T-helper 22 cell (primary cell): ENCODE measurements at regions not wholly inside any gene's neighbourhood (a gene's known extent, or its start where the extent isn't known, plus 50 kb on each side); places are given as distances from the start of the nearest gene placed in this dataset.

Source experiments
- DNase-seq: peaks from one replicate; pipeline ENCODE4 v3.0.0-alpha.2; 2020; ENCODE audit warnings: low read depth

DNA sequence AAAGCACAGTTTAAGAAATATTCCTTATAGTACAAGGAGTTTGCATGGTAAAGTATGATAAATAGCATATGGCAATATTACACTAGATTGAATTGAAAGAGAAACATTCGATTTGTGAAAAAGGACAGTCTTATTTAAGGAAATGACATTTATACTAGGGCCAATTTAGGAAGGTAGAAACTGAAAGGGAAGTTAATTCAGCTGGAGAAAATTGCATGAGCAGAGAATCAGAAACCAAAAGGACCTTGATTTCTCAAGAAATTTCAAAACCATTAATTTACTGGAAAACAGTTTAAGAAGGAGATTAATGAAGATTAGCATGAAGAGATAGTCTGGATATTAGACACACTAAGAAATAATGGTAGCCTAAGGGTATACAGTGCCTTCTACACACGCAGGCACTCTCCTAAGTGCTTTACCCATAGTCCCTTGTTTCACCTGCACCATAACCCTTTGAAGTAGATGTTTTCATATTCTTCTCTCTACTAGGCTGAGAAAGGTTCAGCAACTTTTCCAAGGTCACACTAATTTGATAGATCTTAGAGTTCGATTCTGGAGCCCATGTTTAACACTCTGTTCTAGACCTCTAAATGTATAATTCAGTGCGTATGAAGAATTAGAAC lies 259.1 kb upstream of the SLIT2 start:
- no peak for DNase-seq

DNA sequence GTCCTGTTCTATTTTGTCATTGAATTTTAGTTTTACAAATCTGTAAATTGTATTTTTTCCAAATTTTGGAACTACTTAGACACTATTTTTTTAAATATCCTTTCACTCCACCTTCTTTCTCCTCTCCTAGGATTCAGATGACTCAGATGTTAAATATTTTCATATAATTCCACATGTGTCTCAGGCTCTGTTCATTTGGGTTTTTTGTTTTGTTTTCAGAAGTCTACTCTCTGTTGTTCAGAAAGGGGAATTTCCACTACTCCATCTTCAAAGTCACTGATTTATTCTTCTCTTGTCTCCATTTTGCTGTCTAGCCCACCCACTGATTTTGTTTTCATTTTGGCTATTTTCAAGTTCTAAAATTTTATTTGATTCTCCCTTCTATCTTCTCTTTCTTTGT lies 264.0 kb upstream of the SLIT2 start:
- no peak for DNase-seq

DNA sequence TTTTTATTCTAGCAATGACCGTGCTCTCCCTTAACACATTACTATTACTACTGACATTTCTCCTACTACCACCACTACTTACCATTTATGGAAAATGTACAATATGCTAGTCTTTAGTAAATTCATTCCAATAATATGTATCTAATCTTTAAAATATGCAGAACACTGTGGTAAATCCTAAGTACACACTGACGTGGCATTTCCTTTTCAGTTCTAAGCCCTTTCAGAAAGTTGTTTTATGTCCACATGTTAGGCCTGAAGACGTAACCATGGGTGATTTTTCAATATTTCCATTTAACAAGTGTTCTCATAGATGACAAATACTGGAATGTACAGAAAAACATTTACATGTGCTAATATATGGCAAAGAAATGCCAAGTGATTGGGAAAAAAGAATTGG lies 268.6 kb upstream of the SLIT2 start:
- DNase-seq, result no peak

DNA sequence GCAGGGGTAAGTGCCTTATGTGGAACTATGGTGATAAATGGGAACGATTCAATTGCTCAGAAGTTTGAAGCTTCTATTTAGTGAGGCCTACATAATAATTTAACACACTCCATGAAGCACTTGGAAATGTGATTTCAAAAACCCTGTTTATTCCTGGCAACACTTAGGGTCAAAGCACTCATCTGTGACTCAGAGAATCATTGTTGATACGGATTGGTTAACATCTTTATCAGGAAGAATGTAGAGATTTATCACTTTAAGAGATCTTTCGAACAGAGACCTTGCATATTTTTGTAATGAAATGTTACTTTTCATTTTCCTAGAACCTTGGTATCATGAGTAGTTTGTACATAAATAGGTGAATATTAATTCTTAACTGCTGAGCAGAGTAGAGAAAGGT lies 269.1 kb upstream of the SLIT2 start:
- no peak for DNase-seq

DNA sequence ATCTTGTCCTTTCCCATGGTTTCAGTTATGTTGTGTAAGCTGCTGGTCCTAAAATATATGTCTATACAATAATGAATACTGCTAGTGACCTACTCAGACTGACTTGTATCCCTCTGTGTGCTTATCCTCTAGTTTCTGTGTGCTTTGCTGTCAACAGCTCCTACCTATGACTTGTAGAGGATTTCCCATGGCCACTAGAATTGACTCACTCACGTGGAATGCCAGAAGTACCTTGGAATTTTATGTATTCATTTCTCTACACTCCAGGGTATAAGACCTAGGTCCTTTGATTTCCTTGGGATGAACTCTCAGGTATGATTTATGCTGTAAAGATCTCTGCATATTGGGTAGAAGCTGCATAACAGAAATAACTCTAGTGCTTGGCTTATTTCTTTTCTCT lies 279.9 kb upstream of the SLIT2 start:
- no peak for DNase-seq

DNA sequence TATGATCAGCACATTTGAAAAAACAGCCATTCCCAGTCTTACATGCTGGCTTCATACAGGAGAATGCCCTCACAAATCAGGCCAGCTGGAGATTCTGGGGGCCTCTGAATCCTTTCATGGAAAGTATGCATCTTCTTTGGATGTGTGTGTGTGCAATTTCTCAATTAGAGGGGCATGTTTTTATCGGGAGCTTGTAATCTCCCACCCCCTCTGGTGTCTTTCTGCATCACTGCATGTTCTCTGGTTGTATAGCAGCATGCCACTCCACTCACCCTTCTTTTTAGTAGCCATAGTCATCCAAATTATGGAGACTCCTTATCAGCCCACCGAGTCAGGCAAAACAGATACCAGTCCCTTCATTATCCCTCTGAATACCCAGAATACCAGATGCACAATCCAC lies 282.2 kb upstream of the SLIT2 start:
- no peak for DNase-seq

DNA sequence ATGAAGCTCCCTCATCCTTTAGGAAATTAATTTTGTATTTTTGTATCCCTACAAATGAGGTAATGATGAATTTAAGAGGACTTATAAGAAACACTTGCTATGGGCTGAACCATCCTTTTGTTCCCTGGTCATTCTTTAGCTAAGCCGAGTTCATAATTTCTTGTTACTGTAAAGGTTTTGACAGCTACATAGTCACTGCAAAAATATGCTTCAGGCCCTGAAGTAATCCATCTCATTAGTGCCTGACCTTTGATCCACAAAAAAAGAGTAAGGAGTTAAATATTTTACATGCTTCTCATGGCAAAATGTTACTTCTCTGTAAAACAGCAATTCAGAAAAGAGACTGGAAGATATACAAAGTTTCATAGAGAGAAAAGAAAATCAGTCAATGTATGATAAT lies 290.6 kb upstream of the SLIT2 start:
- DNase-seq, result no peak

DNA sequence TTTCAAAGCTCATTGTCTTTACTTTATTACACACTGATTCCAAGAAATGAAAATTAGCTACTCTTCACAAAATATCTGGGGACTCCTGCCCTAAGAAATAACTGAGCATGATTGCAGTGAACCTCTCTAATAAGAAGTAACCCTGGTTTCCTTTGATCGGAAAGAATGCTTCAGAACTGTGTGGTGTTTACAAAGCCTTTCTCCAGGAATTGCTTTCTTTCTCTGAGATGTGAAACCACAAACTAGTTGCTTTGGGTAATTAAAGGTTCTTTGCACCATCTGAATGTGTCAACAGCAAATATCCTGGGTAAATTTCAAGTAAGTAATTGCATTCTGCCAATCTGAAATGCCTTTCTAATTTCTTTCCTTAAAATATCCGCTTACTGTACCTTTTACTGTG lies 292.9 kb upstream of the SLIT2 start:
- no peak for DNase-seq

DNA sequence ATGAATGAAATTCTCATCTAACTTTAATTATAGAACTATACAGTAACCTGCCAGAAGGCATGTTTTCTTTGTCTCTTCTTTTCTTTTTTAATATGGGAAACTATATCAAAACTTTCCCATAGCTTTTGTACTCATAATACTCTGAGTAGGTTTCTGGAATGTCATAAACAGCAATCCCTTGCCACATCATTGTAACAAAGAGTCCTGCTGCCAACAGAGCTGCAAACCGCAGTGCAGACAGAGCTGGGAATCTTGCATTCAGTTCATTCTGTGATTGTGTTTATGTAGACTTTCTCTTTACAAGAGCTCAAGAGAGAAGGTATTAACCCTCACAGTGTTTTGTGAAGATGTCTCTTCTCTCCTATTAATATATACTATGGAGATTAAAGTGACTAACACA lies 304.4 kb upstream of the SLIT2 start:
- DNase-seq, result no peak

DNA sequence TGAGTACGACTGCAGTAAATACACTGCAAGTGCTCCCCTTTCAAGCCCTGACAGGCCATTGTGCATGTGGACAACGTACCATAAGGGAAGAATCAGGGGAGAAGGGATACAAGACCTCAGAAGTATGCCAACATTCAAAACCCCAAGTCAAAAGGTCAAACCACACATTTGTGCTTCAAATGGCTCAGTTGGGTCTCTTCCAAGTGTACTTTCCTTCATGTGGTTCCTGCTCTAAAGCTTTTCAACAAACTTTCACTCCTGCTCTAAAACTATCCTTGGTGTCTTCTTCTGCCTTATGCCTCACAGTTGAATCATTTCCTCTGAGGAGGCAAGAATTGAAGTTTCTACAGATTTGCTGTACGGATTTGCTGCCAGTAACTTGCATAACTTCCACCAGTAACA lies 305.7 kb upstream of the SLIT2 start:
- no peak for DNase-seq

DNA sequence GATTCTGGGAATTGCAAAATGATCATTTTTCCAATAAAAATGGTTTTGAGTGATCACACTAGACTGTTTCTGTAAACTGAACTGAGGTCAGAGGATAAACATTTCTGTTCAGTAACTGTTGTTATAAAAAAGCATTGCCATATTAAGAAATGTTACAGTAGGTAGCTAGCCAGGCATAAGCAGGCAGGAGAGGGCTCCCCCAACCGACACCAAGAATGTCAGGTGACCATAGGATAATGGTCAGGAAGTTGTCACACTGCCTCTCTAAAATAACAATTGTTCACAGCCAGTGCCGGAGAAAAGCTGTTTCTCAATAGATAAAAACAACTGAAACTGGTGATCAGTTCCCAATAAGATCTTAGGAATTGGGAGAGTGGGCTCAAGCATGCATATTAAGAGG lies 306.2 kb upstream of the SLIT2 start:
- DNase-seq, result no peak

DNA sequence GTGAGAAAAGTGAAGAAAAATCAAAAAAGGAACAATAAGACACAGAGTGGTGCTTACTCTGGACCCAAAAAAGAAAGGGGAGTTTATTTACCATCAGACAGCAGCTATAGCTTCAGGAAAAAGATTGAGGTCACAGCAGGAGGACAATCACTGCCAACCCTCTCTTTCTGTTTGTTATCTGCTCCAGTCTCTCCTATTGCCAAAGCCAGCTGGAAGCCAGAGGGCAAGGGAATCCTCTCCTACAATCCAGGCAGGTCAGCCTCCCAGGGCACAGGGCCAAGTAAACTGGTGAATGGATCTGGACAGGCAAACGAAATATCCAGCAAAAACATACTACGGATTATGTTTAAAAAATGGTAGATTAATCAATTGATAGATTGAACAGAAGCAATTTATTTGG lies 306.9 kb upstream of the SLIT2 start:
- no peak for DNase-seq

DNA sequence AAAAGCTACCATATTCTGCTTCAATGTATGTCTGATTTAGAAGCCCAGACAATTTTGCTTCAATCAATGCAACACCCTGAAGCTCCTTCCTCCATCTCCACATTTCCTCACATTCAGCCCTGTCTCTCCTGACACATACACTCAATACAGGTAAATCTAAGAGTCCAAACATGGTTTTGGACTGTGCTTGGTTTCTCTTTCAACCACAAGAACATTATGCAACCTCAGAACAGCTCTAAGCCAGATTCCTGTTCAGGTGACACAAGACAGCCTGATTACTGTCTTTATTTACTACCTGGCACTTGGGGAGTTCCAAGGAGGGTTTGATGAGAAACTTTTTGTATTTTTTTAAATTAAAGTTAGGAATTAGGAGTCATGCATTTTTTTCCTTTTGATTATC lies 307.5 kb upstream of the SLIT2 start:
- no peak for DNase-seq

DNA sequence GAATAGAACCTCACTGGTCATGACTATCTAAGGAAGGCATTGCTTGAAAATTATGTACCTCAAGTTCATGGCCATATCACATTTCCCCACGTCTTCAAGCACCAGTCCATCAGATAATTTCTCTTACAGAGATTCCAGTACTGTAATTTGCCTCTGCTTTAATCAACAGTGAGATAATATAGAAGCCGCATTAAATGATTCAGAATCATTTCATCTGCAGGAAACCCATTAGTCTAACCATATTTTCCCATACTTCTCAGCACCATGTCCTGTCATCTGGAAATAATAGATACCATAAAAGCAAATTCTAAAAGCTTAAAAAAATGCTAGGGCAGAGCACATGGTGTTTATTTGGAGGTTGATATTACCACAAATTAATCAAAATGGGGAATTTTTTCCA lies 310.3 kb upstream of the SLIT2 start:
- no peak for DNase-seq

DNA sequence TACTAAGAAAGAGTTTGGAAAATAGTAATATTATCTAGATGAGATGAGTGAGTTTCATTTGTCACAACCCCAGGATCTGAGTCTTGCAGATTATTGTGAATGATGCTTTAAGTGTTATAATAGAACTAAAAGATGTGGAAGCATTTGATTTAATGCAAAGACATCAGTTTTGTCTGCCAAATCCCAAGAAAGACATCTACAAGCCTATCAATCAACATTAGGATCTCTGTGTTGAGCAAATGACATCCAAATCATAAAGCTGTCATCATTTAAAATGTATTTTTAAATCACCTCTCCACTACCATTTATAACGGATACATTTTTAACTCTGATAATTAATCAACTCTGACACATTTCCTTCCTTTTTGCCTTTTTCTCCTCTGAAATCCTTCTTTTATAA lies 310.8 kb upstream of the SLIT2 start:
- no peak for DNase-seq

DNA sequence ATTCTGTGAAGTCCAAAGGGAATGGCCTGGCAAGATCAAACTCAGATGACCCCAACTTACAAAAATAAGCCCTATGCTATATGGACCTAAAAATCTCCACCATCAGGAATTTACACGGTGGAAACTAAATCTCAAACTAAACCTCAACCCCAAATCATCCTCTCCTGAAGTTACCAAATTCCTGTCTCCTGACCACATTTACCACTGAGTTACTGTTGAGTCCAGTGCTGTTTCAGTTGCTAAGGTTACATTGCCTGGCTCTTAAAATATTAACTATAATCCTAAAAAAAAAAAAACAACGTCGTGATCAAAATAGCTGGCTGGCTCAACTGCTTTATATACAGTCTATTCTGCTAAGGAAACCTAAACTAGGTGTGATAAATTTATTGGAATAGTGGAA lies 315.2 kb upstream of the SLIT2 start:
- no peak for DNase-seq

DNA sequence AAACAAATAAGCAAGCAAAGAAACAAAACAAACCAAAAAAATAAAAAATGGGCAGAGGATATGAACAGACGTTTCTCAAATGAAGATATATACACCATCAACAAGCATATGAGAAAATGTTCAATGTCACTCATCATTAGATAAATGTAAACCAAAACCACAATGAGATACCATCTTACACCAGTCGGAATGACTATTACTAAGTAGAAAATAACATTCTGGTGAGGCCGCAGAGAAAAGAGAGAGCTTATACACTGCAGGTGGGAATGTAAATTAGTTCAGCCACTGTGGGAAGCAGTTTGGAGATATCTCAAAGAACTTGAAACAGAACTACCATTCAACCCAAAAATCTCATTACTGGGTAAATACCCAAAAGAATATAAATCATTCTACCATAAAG lies 321.0 kb upstream of the SLIT2 start:
- no peak for DNase-seq

DNA sequence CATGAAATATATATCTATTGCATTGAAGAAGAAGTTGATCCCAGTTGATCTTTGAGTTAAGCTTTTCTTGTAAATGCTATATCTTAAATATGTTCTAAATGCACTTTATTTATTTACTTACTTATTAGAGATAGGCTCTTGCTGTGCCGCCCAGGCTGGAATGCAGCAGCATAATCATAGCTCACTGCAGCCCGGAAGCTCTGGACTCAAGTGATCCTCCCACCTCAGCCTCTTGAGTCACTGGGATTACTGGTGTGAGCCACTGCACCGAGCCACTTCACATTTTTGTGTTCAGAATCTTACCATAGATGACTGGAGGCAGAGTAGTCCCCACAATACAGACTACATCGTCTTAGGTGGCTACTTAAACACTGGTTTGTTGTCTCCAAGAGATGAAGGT lies 324.3 kb upstream of the SLIT2 start:
- no peak for DNase-seq

DNA sequence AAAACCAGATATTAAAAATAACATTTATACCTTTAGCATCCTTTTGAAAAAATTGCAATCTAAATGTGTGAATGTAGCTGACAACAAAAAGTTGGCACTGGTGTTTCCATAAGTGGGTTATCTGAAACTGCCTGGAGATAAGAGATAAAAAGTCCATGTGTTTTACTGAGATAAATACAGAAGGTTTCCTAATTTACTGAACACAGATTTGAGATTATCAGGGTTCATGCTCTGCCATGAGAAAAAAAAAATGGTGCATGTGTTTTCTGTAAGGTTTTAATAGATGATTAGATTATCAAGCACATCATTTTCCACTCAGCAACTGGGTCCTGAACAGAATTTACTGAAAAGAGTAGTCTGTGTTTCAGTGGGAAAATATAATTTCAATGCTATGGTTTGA lies 326.2 kb upstream of the SLIT2 start:
- DNase-seq, result no peak

DNA sequence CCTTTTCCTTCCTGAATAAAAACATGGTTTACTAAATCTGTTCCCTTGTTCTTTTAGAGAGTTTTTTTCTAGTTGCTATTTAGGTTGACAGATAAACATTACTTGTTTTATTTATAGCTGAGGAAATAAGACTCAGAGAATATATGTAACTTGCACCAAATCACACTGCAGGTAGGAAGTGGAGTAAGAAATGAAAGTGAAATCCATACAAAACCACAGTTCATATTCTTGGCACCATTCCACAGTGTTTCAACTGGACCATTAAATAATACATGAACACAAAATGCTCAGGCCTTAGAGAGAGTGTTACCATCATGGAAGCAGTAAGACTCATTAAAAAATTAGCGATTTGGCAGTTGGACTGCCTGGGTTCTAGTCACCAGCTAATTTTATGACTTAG lies 326.9 kb upstream of the SLIT2 start:
- no peak for DNase-seq

DNA sequence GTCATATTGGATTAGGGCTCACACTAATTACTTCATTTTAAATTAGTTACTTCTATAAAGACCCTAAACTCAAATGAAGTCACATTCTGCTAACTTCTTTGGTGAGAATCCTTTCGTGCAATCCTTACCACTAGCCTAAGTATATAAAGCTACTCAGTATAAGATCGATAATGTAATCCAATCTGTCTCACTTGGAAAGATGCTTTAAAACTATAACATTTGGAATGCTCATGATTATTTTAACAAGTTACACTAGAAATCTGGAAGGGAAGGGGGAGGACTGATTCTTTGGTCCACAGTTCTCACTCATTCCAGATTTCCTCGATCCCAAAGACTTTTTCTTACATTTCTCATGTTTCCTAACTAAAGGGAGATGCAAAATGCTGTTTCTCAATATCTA lies 336.4 kb upstream of the SLIT2 start:
- DNase-seq, result no peak

DNA sequence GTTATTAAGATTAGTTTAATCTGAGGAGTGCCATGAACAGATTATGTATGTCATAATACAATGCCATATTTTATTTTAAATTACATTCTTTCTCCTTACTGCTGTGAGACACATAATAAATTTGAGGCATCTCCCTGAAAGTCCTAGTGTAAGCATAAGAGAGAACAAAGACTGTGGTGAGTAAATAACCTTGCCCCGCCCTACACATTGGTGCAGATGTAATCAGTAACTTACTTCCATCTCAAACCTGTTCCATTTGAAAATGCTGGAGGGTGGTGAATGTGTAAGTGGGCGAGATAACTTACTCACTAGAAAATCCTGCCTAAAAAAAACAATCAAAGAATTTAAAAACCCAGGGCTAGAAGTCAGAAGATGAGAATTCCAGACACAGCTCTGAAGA lies 338.1 kb upstream of the SLIT2 start:
- DNase-seq, result no peak

DNA sequence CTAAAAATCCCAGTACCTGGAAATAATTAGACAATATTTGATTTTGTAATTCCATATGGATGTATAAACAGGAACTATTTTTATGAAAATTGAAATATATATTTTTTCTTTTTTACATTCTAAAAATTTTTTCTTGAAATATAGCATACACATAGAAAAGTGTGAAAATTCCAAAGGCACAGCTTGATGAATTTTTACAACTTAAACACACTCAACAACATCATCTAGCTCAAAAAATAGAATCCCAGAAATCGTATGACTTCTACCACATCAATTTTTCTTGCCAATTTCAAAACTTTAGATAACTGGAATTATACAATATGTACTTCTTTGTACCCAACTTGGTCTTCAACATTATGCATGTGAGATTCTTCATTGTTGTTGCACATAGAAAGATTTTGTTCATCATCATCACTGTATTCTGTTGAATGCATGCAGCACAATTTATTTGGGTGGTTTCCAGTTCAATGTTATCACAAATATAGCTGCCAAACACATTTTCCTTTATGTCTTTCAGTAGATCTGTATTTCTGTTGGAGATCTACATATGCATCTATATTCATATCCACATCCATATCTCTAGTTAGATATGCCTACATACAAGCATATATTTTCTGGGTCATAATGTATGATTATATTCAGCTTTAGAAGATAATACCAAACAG lies 340.7 kb upstream of the SLIT2 start:
- no peak for DNase-seq

DNA sequence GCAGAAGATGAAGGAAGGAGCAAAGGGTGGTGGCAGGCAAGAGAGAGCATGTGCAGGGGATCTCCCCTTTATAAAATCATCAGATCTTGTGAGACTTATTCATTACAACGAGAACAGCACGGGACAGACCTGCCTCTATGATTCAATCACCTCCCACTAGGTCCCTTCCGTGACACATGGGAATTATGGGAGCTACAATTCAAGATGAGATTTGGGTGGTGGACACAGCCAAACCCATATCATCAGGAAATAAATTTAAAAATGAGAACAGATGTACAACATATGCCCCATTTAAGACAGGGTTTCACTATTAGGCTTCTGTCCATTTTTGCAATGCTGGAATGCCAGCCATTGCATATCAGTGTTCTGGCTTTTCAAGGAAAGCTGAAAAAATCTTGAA lies 346.7 kb upstream of the SLIT2 start:
- DNase-seq, result no peak

DNA sequence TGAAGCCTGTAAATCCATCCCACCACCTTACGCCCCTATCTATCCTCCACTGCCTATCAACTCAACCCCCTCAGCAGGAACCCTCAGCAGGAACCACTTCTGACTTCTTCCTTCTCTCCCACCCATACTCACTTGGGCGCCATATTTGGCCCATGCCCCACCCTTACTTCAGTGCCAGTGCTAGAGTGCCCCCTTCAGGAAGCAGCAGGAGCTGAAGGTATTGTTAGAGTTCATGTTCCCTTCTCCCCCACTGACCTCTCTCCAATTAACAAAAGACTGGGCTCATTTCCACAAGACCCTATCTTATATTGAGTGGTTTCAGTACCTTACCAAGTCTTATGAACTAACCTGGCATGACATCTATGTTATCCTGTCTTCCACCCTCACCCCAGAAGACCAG lies 363.1 kb upstream of the SLIT2 start:
- no peak for DNase-seq
